Suprapubic skin (tissue), 4 donors: ENCODE measurements at regions not wholly inside any gene's neighbourhood (a gene's known extent, or its start where the extent isn't known, plus 50 kb on each side); places are given as distances from the start of the nearest gene placed in this dataset.

ENCODE experiments used
- CTCF ChIP-seq, 2 donors: fragments of 200-600 bp in 1 of 2; fragments of 450-650 bp in 1 of 2; sonication (generic) in 1 of 2; IDR thresholded peaks; one replicate each; pipeline ENCODE4 v1.5.1; 2016 to 2019; ENCODE audit warnings: antibody characterized with exemption in 2 of 2, mild to moderate bottlenecking in 1 of 2, moderate library complexity in 1 of 2
- EP300 ChIP-seq: sonication (generic); formaldehyde crosslinking; IDR thresholded peaks from one replicate; pipeline ENCODE4 v1.6.1; 2017; ENCODE audit warnings: antibody characterized with exemption
- POLR2AphosphoS5 ChIP-seq, 3 donors: sonication (generic); formaldehyde crosslinking; IDR thresholded peaks; one replicate each; pipeline ENCODE4 v1.6.1; 2017; ENCODE audit warnings: antibody characterized with exemption in 3 of 3

GRCh38 chr6:170107606-170108222, 183.2 kb downstream of the DLL1 start:
- TF ChIP-seq CTCF (IDR thresholded peaks at IDR 0.05) (no peak), EP300 (no peak), POLR2AphosphoS5 (IDR thresholded peaks at IDR 0.05) (no peak)
